Cardiac muscle cell (in vitro differentiated cells and primary cell): ENCODE measurements at regions not wholly inside any gene's neighbourhood (a gene's known extent, or its start where the extent isn't known, plus 50 kb on each side); places are given as distances from the start of the nearest gene placed in this dataset.
"Not testable (repeated sequence)": the region's sequence is repeated elsewhere in the genome, so short reads cannot be mapped to it uniquely, and the experiment has no call there.

ENCODE experiments used
- DNase-seq, 2 donors: peaks; one replicate each; pipeline versions ENCODE4 v3.0.0 to v3.0.0-alpha.2; 2010 to 2017; ENCODE audit warnings: low read depth in 1 of 2, low spot score in 1 of 2
- H3K27ac ChIP-seq: fragments of 200-600 bp; sonication (generic); 2 replicates; pipeline ENCODE4 v1.5.1; 2016
- H3K27me3 ChIP-seq: fragments of 200-600 bp; sonication (generic); 2 replicates; pipeline ENCODE4 v1.6.0; 2016; ENCODE audit warnings: control low read depth
- H3K36me3 ChIP-seq: fragments of 200-600 bp; sonication (generic); 2 replicates; pipeline ENCODE4 v1.5.1; 2016; ENCODE audit warnings: control low read depth
- H3K4me1 ChIP-seq: fragments of 200-600 bp; sonication (generic); 2 replicates; pipeline ENCODE4 v1.8.1; 2017; ENCODE audit warnings: low read depth, mild to moderate bottlenecking, mixed run types
- H3K4me3 ChIP-seq: fragments of 200-600 bp; sonication (generic); 2 replicates; pipeline ENCODE4 v1.5.1; 2016; ENCODE audit warnings: mild to moderate bottlenecking
- H3K9me3 ChIP-seq: fragments of 200-600 bp; sonication (generic); 2 replicates; pipeline ENCODE4 v1.5.1; 2017; ENCODE audit warnings: low read depth, mild to moderate bottlenecking, control low read depth
- TF ChIP-seq, protein P1 (sequence below): IDR thresholded peaks from 2 replicates; pipeline ENCODE4 v1.5.1; 2012; ENCODE audit warnings: low read depth, mild to moderate bottlenecking, low read length

DNA sequence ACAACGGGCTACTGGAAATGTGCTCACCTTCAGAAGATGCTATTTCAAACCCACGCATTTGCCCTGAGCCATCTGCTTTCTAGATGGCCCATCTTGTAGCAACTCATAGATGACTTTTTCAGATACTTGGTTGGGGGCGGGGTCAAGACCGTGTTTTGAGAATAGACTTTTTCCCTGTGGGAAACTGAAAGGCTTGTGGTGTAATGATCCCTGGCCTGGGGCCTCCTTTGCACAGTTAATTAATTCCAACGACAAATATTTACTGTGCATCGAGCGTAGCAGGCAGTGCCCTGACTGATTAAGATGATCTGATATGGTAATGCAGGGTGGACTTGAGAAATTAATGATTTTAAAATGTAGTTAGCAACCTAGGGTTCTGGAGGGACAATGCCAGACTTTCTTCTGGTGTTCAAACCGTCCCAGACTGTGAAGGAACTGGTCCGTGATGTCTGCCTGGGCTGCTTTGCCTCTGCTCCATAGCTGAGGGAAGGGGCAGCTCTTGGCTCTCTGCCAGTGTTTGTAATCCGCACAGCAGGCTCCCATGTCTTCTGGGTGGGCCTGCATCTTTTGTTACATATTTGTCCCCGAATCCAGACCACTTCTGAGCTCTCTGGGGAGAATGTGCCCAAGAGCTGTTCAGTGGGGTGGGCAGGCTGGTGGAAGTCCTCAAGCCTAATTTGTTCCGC lies 84.8 kb downstream of the ADAMTS15 start:
- H3K27ac ChIP-seq: no peak overlapping the region
- TF ChIP-seq, protein P1, sequence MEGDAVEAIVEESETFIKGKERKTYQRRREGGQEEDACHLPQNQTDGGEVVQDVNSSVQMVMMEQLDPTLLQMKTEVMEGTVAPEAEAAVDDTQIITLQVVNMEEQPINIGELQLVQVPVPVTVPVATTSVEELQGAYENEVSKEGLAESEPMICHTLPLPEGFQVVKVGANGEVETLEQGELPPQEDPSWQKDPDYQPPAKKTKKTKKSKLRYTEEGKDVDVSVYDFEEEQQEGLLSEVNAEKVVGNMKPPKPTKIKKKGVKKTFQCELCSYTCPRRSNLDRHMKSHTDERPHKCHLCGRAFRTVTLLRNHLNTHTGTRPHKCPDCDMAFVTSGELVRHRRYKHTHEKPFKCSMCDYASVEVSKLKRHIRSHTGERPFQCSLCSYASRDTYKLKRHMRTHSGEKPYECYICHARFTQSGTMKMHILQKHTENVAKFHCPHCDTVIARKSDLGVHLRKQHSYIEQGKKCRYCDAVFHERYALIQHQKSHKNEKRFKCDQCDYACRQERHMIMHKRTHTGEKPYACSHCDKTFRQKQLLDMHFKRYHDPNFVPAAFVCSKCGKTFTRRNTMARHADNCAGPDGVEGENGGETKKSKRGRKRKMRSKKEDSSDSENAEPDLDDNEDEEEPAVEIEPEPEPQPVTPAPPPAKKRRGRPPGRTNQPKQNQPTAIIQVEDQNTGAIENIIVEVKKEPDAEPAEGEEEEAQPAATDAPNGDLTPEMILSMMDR: no peak
- H3K27me3 ChIP-seq: no peaks in the 10 kb centered on the region
- H3K9me3 ChIP-seq: no peaks in the 10 kb centered on the region
- peaks cover 10% of the 10 kb centered on the region for H3K4me1 ChIP-seq
- H3K4me3 ChIP-seq: no peak overlapping the region
- H3K36me3 ChIP-seq: no peaks in the 10 kb centered on the region
- DNase-seq: peak in 1 of 2 donors; percentile 22

DNA sequence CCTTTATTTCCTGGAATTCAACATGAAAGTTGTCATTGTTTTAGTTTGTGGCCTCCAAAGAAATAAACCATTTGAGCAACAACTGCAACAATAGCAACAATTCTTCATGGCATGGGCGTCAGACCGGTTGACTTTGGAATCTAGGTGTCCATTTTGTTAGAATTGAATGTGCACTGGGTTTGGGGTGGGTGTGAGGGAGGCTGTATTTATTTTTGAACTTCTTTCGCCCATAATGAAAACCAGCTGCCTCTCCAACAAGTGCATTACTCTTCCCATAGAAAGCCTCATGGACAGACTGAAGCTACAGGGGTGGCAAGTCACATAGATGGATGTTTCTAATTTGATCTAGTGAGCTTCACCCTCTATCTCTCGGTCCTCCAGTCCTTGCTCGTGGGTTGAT lies 85.4 kb downstream of the ADAMTS15 start:
- H3K9me3 ChIP-seq: no peaks in the 10 kb centered on the region

DNA sequence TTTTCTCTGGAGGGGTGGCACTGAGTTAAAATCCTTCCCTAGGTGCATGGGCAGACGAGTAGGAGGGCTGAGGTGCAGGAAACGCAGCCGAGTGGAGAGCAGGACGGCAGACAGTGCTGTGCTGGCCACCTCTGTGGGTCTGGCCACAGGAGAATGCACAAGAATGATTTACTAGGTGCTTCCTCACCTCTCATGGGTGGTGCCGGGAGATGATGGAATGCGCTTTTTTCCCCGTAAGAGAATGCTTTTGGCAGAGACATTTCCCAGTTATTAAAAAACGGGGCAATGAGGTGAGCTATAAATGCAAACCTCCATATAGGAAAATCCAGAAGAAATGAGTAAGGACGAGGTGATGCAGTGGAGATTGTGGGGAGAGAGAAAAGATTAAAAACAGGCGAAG lies 86.1 kb downstream of the ADAMTS15 start:
- Histone ChIP-seq H3K27me3 (no peaks in the 10 kb centered on the region), H3K36me3 (no peaks in the 10 kb centered on the region), H3K27ac (no peak overlapping the region), H3K4me1 (no peaks in the 10 kb centered on the region), H3K9me3 (no peaks in the 10 kb centered on the region), H3K4me3 (no peak overlapping the region)
- TF ChIP-seq, protein P1: no peak
- no peak for DNase-seq

More for the DNA sequence above, 85.4 kb downstream of the ADAMTS15 start:
- DNase-seq: no peak
- TF ChIP-seq, protein P1: no peak
- H3K27ac ChIP-seq: no peak overlapping the region
- H3K4me1 ChIP-seq: peaks cover 3% of the 10 kb centered on the region
- no peaks in the 10 kb centered on the region for H3K27me3 ChIP-seq
- H3K4me3 ChIP-seq: no peak overlapping the region
- H3K36me3 ChIP-seq: no peaks in the 10 kb centered on the region

DNA sequence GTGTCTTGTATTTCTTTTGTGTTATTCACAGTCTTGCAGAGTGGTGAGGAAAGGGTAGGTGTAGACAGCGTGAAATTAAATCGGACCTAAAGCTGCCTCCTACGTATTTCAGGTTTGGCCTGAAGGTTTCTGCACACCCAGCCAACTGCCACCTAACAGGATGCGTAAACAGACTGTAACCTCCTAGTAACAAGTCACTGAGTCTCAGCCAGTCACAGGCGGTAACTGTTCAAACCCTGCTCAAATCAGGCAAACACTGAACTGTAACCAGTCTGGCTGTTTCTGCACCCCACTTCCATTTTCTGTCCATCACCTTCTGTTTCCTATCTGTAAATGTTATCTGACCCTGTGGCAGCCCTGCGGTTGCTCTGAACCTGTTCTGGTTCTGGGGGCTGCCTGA lies 87.1 kb downstream of the ADAMTS15 start:
- TF ChIP-seq, protein P1: no peak
- Histone ChIP-seq H3K36me3 (no peaks in the 10 kb centered on the region), H3K27ac (no peak overlapping the region), H3K9me3 (no peaks in the 10 kb centered on the region), H3K4me3 (no peak overlapping the region), H3K27me3 (no peaks in the 10 kb centered on the region), H3K4me1 (no peaks in the 10 kb centered on the region)
- DNase-seq: no peak

DNA sequence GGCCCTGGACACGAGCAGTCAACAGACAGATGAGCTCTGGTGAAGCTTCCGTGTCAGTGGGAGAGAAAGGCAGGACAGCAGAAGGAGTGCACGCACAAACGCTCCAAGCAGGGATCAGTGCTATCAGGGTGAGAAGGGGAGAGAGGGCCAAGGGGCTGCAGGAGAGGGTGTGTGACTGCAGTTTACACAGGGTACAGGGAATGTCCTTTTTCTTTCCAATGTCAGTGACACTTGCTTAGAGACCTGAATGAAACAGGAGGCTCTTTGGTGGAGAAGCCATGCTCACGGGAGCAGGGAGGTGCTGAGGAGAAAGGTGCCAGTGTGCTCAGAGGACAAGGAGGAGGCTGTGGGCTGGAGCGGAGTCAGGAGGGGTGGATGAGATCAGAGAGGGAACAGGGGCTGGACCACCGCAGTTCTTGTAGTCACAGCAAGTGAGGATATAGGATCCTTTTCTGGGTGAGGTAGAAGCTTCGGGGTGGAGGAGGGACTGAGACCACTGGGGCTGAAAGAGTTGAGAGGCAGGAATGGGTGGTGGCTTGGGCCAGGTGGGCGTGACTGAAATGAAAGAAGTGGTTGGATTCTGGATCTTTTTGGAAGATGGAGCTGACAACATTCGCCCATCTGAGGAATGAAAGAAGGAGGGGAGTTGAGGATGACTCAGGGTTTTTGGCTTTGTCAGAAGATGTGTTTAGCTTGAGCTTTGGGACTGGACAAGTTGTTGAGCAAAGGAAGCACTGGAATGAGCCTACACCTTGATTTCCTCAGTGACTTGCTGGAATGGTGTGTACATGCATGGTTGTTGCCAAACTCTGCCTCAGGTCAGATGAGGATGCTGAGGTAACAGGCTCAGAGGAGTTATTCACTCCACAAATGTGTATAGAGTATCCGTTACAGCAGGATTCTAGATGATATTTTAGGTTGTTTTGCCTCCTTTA lies 87.9 kb downstream of the ADAMTS15 start:
- H3K36me3 ChIP-seq: no peaks in the 10 kb centered on the region
- H3K4me3 ChIP-seq: no peak overlapping the region
- H3K9me3 ChIP-seq: no peaks in the 10 kb centered on the region
- no peak overlapping the region for H3K27ac ChIP-seq
- H3K27me3 ChIP-seq: no peaks in the 10 kb centered on the region
- TF ChIP-seq, protein P1: no peak
- peak in 1 of 2 donors; percentile 27 for DNase-seq
- H3K4me1 ChIP-seq: no peaks in the 10 kb centered on the region

DNA sequence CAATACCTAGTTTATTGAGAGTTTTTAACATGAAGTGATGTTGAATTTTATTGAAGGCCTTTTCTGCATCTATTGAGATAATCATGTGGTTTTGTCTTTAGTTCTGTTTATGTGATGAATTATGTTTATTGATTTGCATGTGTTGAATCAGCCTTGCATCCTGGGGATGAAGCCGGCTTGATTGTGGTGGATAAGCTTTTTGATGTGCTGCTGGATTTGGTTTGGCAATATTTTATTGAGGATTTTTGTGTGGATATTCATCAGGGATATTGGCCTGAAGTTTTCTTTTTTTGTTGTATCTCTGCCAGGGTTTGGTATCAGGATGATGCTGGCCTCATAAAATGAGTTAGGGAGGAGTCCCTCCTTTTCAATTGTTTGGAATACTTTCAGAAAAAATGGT lies 91.2 kb downstream of the ADAMTS15 start:
- not testable (repeated sequence) for H3K36me3 ChIP-seq, H3K9me3 ChIP-seq, DNase-seq, H3K4me3 ChIP-seq, H3K4me1 ChIP-seq, H3K27ac ChIP-seq, H3K27me3 ChIP-seq
